Astrocyte (in vitro differentiated cells and primary cell): ENCODE measurements at regions not wholly inside any gene's neighbourhood (a gene's known extent, or its start where the extent isn't known, plus 50 kb on each side); places are given as distances from the start of the nearest gene placed in this dataset.

Experiments used
- EZH2 ChIP-seq: IDR thresholded peaks from 2 replicates; pipeline ENCODE4 v1.6.1; 2012; ENCODE audit warnings: mild to moderate bottlenecking, low read length, inconsistent platforms; ENCODE audit not compliant: insufficient read depth
- TF ChIP-seq, protein P1 (sequence below): IDR thresholded peaks from 2 replicates; pipeline ENCODE4 v1.5.1; 2011; ENCODE audit warnings: low read depth, mild to moderate bottlenecking, inconsistent platforms, low read length, moderate library complexity; ENCODE audit not compliant: insufficient read depth

GRCh38 chr4:89625599-89626293 is 211.2 kb downstream of the SNCA start:
- TF ChIP-seq, protein P1, sequence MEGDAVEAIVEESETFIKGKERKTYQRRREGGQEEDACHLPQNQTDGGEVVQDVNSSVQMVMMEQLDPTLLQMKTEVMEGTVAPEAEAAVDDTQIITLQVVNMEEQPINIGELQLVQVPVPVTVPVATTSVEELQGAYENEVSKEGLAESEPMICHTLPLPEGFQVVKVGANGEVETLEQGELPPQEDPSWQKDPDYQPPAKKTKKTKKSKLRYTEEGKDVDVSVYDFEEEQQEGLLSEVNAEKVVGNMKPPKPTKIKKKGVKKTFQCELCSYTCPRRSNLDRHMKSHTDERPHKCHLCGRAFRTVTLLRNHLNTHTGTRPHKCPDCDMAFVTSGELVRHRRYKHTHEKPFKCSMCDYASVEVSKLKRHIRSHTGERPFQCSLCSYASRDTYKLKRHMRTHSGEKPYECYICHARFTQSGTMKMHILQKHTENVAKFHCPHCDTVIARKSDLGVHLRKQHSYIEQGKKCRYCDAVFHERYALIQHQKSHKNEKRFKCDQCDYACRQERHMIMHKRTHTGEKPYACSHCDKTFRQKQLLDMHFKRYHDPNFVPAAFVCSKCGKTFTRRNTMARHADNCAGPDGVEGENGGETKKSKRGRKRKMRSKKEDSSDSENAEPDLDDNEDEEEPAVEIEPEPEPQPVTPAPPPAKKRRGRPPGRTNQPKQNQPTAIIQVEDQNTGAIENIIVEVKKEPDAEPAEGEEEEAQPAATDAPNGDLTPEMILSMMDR, result no peak
- no peak for TF ChIP-seq EZH2
